Endodermal cell (in vitro differentiated cells): ENCODE measurements at regions not wholly inside any gene's neighbourhood (a gene's known extent, or its start where the extent isn't known, plus 50 kb on each side); places are given as distances from the start of the nearest gene placed in this dataset.

Experiments used
- DNase-seq: peaks from one replicate; pipeline ENCODE4 v3.0.0-alpha.2; 2017
- H3K27ac ChIP-seq: 2 replicates; pipeline ENCODE4 v1.5.1; 2013; ENCODE audit warnings: mild to moderate bottlenecking, low read depth, low read length, moderate library complexity
- H3K27me3 ChIP-seq: 2 replicates; pipeline ENCODE4 v1.6.1; 2013; ENCODE audit warnings: mild to moderate bottlenecking, low read length, moderate library complexity; ENCODE audit not compliant: insufficient read depth, control insufficient read depth, poor library complexity, severe bottlenecking
- H3K36me3 ChIP-seq: 2 replicates; pipeline ENCODE4 v1.7.0; 2013; ENCODE audit warnings: mild to moderate bottlenecking, low read length, moderate library complexity; ENCODE audit not compliant: control insufficient read depth, insufficient read depth
- H3K4me1 ChIP-seq: one replicate; pipeline ENCODE4 v1.7.0; 2013; ENCODE audit warnings: low read length; ENCODE audit not compliant: control insufficient read depth, insufficient read depth
- H3K4me3 ChIP-seq: 2 replicates; pipeline ENCODE4 v1.5.1; 2013; ENCODE audit warnings: mild to moderate bottlenecking, low read length, moderate library complexity
- H3K9ac ChIP-seq: 2 replicates; pipeline ENCODE4 v1.6.1; 2013; ENCODE audit warnings: mild to moderate bottlenecking, low read length, moderate library complexity; ENCODE audit not compliant: poor library complexity, severe bottlenecking; ENCODE audit errors: extremely low read depth
- H3K9me3 ChIP-seq: 2 replicates; pipeline ENCODE4 v1.6.1; 2013; ENCODE audit warnings: mild to moderate bottlenecking, low read length, moderate library complexity; ENCODE audit not compliant: control insufficient read depth
- H3K27ac Mint-ChIP-seq: 2 replicates; pipeline ENCODE4 v1.8.0; 2020; ENCODE audit warnings: mixed read lengths
- H3K27me3 Mint-ChIP-seq: 2 replicates; pipeline ENCODE4 v1.8.0; 2021; ENCODE audit warnings: mild to moderate bottlenecking, mixed read lengths; ENCODE audit not compliant: insufficient read depth
- H3K36me3 Mint-ChIP-seq: 2 replicates; pipeline ENCODE4 v1.8.0; 2020; ENCODE audit warnings: low read depth, mixed read lengths
- H3K4me1 Mint-ChIP-seq: 2 replicates; pipeline ENCODE4 v1.8.0; 2020; ENCODE audit warnings: mixed read lengths
- H3K4me3 Mint-ChIP-seq: 2 replicates; pipeline ENCODE4 v1.8.0; 2020; ENCODE audit warnings: mild to moderate bottlenecking, moderate library complexity, mixed read lengths
- H3K9me3 Mint-ChIP-seq: 2 replicates; pipeline ENCODE4 v1.8.0; 2020; ENCODE audit warnings: mild to moderate bottlenecking, mixed read lengths
- CTCF ChIP-seq: fragments of 200-600 bp; sonication (generic); conservative IDR thresholded peaks from 2 replicates; pipeline ENCODE4 v1.5.0; 2021; ENCODE audit warnings: antibody characterized with exemption, mild to moderate bottlenecking
- WGBS, 2 experiments: methylation state at CpG; one replicate each; pipeline versions ENCODE4 v1.1.5 to v1.1.7; 2013; ENCODE audit warnings: missing lambda C conversion rate in 2 of 2, mixed read lengths in 1 of 2; ENCODE audit not compliant: insufficient coverage in 1 of 2, insufficient read length in 1 of 2; 5-methylcytosine and 5-hydroxymethylcytosine counted together

GRCh38 chr18:72107647-72108383 is 436.3 kb downstream of the CBLN2 start:
- Histone ChIP-seq H3K4me1 (no peaks in the 10 kb centered on the region), H3K4me3 (no peak overlapping the region), H3K27me3 (no peaks in the 10 kb centered on the region), H3K27ac (no peak overlapping the region), H3K36me3 (no peaks in the 10 kb centered on the region), H3K9ac (no peak overlapping the region), H3K9me3 (peaks cover 43% of the 10 kb centered on the region)
- Mint-ChIP-seq H3K27ac (no peak overlapping the region), H3K4me1 (peaks cover 8% of the 10 kb centered on the region), H3K36me3 (no peaks in the 10 kb centered on the region), H3K9me3 (no peaks in the 10 kb centered on the region), H3K4me3 (no peak overlapping the region), H3K27me3 (no peaks in the 10 kb centered on the region)
- WGBS, 2 experiments = 54 to 63% methylated on average over 2 to 8 of the region's 9 CpGs
- DNase-seq = peak; percentile 68
- TF ChIP-seq CTCF = no peak

GRCh38 chr18:72104851-72105250 is 439.3 kb downstream of the CBLN2 start:
- H3K4me1 ChIP-seq = no peaks in the 10 kb centered on the region
- no peak for DNase-seq
- H3K27ac Mint-ChIP-seq = no peak overlapping the region
- peaks cover 34% of the 10 kb centered on the region for H3K9me3 ChIP-seq
- no peaks in the 10 kb centered on the region for H3K27me3 Mint-ChIP-seq
- H3K27me3 ChIP-seq = no peaks in the 10 kb centered on the region
- H3K36me3 Mint-ChIP-seq = no peaks in the 10 kb centered on the region
- H3K27ac ChIP-seq = no peak overlapping the region
- no peak for TF ChIP-seq CTCF
- WGBS, 2 experiments = 92 to 100% methylated on average over 2 to 4 of the region's 4 CpGs
- no peak overlapping the region for H3K4me3 ChIP-seq
- no peak overlapping the region for H3K9ac ChIP-seq
- H3K4me1 Mint-ChIP-seq = peaks cover 8% of the 10 kb centered on the region
- H3K36me3 ChIP-seq = no peaks in the 10 kb centered on the region
- H3K9me3 Mint-ChIP-seq = no peaks in the 10 kb centered on the region
- H3K4me3 Mint-ChIP-seq = no peak overlapping the region

- H3K4me1 ChIP-seq = no peaks in the 10 kb centered on the region
- TF ChIP-seq CTCF = no peak
- Mint-ChIP-seq H3K27me3 (no peaks in the 10 kb centered on the region), H3K4me1 (peaks cover 1% of the 10 kb centered on the region), H3K4me3 (no peak overlapping the region), H3K27ac (no peak overlapping the region), H3K36me3 (no peaks in the 10 kb centered on the region), H3K9me3 (no peaks in the 10 kb centered on the region)
- peaks cover 45% of the 10 kb centered on the region for H3K9me3 ChIP-seq
- no peak overlapping the region for H3K27ac ChIP-seq
- no peak for DNase-seq
- H3K4me3 ChIP-seq = no peak overlapping the region
- H3K36me3 ChIP-seq = no peaks in the 10 kb centered on the region
- no peaks in the 10 kb centered on the region for H3K27me3 ChIP-seq
- WGBS, 2 experiments = 64 to 71% methylated on average over 1 to 2 of the region's 2 CpGs
- no peak overlapping the region for H3K9ac ChIP-seq
Measured at GRCh38 chr18:72102412-72102811, 441.7 kb downstream of the CBLN2 start.
